Osteocyte (in vitro differentiated cells): ENCODE measurements at regions not wholly inside any gene's neighbourhood (a gene's known extent, or its start where the extent isn't known, plus 50 kb on each side); places are given as distances from the start of the nearest gene placed in this dataset.
A peak's percentile ranks its signal among the peaks of the same experiment; 100 is the strongest.

Source experiments
- DNase-seq: peaks from one replicate; pipeline ENCODE4 v3.0.0; 2021; ENCODE audit warnings: mixed read lengths; ENCODE audit not compliant: unreplicated experiment; ENCODE audit errors: extremely low spot score
- H3K27ac Mint-ChIP-seq: one replicate; pipeline ENCODE4 v1.8.0; 2021; ENCODE audit warnings: mild to moderate bottlenecking, mixed read lengths; ENCODE audit not compliant: unreplicated experiment
- H3K27me3 Mint-ChIP-seq: one replicate; pipeline ENCODE4 v1.8.0; 2021; ENCODE audit warnings: mixed read lengths; ENCODE audit not compliant: unreplicated experiment
- H3K36me3 Mint-ChIP-seq: one replicate; pipeline ENCODE4 v1.8.0; 2021; ENCODE audit warnings: mixed read lengths; ENCODE audit not compliant: unreplicated experiment
- H3K4me1 Mint-ChIP-seq: one replicate; pipeline ENCODE4 v1.8.0; 2021; ENCODE audit warnings: mixed read lengths; ENCODE audit not compliant: unreplicated experiment
- H3K4me3 Mint-ChIP-seq: one replicate; pipeline ENCODE4 v1.8.0; 2021; ENCODE audit warnings: mild to moderate bottlenecking, moderate library complexity, mixed read lengths; ENCODE audit not compliant: unreplicated experiment
- H3K9me3 Mint-ChIP-seq: one replicate; pipeline ENCODE4 v1.8.0; 2021; ENCODE audit warnings: mixed read lengths; ENCODE audit not compliant: unreplicated experiment
- CTCF ChIP-seq: fragments of 200-600 bp; sonication (generic); IDR thresholded peaks from 2 replicates; pipeline ENCODE4 v1.5.0; 2021; ENCODE audit warnings: antibody characterized with exemption, mild to moderate bottlenecking, moderate library complexity

- Mint-ChIP-seq H3K27ac (no peak overlapping the region), H3K36me3 (no peaks in the 10 kb centered on the region), H3K27me3 (no peaks in the 10 kb centered on the region), H3K9me3 (peaks cover 3% of the 10 kb centered on the region), H3K4me1 (peaks cover 20% of the 10 kb centered on the region), H3K4me3 (no peak overlapping the region)
- no peak for TF ChIP-seq CTCF
- DNase-seq: no peak
Observed at GRCh38 chr3:40779039-40779438, 254.3 kb downstream of the ZNF621 start.

- TF ChIP-seq CTCF: no peak
- Mint-ChIP-seq H3K4me1 (peaks cover 20% of the 10 kb centered on the region), H3K27me3 (peaks cover 4% of the 10 kb centered on the region), H3K27ac (peak overlapping the region; percentile 90), H3K9me3 (peaks cover 4% of the 10 kb centered on the region), H3K4me3 (peak overlapping the region; percentile 58), H3K36me3 (no peaks in the 10 kb centered on the region)
- no peak for DNase-seq
Observed at GRCh38 chr3:40780291-40780924, 255.6 kb downstream of the ZNF621 start.

GRCh38 chr3:40780925-40781406 lies 256.2 kb downstream of the ZNF621 start:
- Mint-ChIP-seq H3K36me3 (no peaks in the 10 kb centered on the region), H3K27me3 (peaks cover 4% of the 10 kb centered on the region), H3K4me1 (peaks cover 20% of the 10 kb centered on the region), H3K4me3 (peak overlapping the region; percentile 58), H3K9me3 (peaks cover 9% of the 10 kb centered on the region), H3K27ac (peak overlapping the region; percentile 90)
- TF ChIP-seq CTCF: no peak
- DNase-seq: no peak

- Mint-ChIP-seq H3K4me1 (peaks cover 20% of the 10 kb centered on the region), H3K27me3 (peaks cover 4% of the 10 kb centered on the region)
Observed at GRCh38 chr3:40782111-40782721, 257.5 kb downstream of the ZNF621 start.

More at GRCh38 chr3:40782111-40782721, 257.5 kb downstream of the ZNF621 start:
- no peak for TF ChIP-seq CTCF
- Mint-ChIP-seq H3K27ac (no peak overlapping the region), H3K4me3 (no peak overlapping the region), H3K36me3 (no peaks in the 10 kb centered on the region), H3K9me3 (peaks cover 9% of the 10 kb centered on the region)
- no peak for DNase-seq
